ENCODE measurements at regions not wholly inside any gene's neighbourhood (a gene's known extent, or its start where the extent isn't known, plus 50 kb on each side); places are given as distances from the start of the nearest gene placed in this dataset.

DNA sequence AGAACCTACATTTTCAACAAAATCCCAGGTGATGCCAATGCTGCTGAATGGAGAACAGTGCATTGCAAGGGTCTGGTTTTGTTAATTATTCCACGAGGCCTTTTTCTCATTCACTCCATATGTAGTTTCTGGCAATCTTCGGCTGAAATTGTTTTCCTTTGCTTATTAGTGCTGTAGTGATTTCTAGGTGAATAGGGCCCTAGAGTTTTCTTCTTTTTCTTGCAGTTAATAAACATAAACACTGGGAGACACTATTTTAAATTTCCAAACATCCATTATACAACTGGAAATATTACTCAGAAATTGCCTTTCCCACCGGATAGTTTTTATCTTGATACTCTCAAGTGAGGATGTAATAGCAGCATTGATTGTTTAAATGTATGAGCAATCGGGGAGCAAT is 435.6 kb downstream of the XPNPEP1 start:
- Histone ChIP-seq H3K36me3 (ENCODE audit: insufficient read depth) (no peaks in the 10 kb centered on the region), H3K27me3 (ENCODE audit: insufficient read depth) (no peaks in the 10 kb centered on the region), H3K4me2 (no peak overlapping the region), H4K20me1 (replicated peaks; ENCODE audit: insufficient read depth) (no peaks in the 10 kb centered on the region), H3F3A (replicated peaks; ENCODE audit: low read depth) (no peaks in the 10 kb centered on the region), H3K4me1 (ENCODE audit: insufficient read depth) (no peaks in the 10 kb centered on the region), H3K27ac (ENCODE audit: low read depth) (no peak overlapping the region), H3K9me2 (ENCODE audit: insufficient read depth) (no peaks in the 10 kb centered on the region), H2AFZ (no peak overlapping the region), H3K4me3 (no peak overlapping the region), H3K79me2 (replicated peaks; ENCODE audit: insufficient read depth) (no peaks in the 10 kb centered on the region)
- no peak for DNase-seq (ENCODE audit: low spot score)
- no peaks in the 10 kb centered on the region for H3K36me3 Mint-ChIP-seq (ENCODE audit: low read depth)
- peaks cover 3% of the 10 kb centered on the region; the same call in 2 of the 3 replicates for H3K4me1 Mint-ChIP-seq
- peaks cover 2% of the 10 kb centered on the region for H3K27me3 Mint-ChIP-seq (ENCODE audit: insufficient read depth, low read depth, poor library complexity)
- ATAC-seq = no peak
- no peak for TF ChIP-seq NANOG (IDR thresholded peaks at IDR 0.05; ENCODE audit: borderline replicate concordance)
- no peak for TF ChIP-seq CREB1 (CRISPR knock-in tag; IDR thresholded peaks at IDR 0.05; ENCODE audit: low read depth)
- no peak for TF ChIP-seq ZNF331 (CRISPR knock-in tag; IDR thresholded peaks at IDR 0.05; ENCODE audit: low read depth)
- TF ChIP-seq, protein P1, sequence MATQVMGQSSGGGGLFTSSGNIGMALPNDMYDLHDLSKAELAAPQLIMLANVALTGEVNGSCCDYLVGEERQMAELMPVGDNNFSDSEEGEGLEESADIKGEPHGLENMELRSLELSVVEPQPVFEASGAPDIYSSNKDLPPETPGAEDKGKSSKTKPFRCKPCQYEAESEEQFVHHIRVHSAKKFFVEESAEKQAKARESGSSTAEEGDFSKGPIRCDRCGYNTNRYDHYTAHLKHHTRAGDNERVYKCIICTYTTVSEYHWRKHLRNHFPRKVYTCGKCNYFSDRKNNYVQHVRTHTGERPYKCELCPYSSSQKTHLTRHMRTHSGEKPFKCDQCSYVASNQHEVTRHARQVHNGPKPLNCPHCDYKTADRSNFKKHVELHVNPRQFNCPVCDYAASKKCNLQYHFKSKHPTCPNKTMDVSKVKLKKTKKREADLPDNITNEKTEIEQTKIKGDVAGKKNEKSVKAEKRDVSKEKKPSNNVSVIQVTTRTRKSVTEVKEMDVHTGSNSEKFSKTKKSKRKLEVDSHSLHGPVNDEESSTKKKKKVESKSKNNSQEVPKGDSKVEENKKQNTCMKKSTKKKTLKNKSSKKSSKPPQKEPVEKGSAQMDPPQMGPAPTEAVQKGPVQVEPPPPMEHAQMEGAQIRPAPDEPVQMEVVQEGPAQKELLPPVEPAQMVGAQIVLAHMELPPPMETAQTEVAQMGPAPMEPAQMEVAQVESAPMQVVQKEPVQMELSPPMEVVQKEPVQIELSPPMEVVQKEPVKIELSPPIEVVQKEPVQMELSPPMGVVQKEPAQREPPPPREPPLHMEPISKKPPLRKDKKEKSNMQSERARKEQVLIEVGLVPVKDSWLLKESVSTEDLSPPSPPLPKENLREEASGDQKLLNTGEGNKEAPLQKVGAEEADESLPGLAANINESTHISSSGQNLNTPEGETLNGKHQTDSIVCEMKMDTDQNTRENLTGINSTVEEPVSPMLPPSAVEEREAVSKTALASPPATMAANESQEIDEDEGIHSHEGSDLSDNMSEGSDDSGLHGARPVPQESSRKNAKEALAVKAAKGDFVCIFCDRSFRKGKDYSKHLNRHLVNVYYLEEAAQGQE (IDR thresholded peaks at IDR 0.05; ENCODE audit: unreplicated experiment) = no peak
- TF ChIP-seq POLR2AphosphoS5 (IDR thresholded peaks at IDR 0.05; ENCODE audit: low read depth) = no peak
- no peak for TF ChIP-seq JUNB (IDR thresholded peaks at IDR 0.05; ENCODE audit: unreplicated experiment)
- H3K9me3 Mint-ChIP-seq = peaks cover 3% of the 10 kb centered on the region; the same call in 2 of the 3 replicates
- no peak overlapping the region for H3K4me3 Mint-ChIP-seq
- H3K27ac Mint-ChIP-seq = no peak overlapping the region

DNA sequence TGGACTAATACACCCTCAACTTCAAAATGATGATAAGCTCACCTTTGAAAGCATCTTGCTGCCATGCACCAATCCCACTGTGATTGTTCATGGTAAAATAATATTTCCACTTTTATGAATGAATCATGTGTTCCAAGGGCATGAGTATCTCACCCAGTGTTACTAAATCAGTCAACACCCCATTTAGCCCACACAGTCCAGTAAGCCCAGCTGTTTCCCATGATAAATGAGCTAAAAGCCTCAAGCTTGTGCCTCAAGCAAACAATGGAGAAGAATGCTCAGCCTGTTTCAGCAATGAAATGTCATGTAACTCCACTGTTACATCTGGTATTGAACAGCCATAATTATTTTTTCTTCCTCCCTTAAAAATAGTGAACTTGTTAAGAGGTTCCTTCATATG is 442.5 kb downstream of the XPNPEP1 start:
- H3K4me1 ChIP-seq (ENCODE audit: insufficient read depth) = no peaks in the 10 kb centered on the region
- no peaks in the 10 kb centered on the region for H3K27me3 ChIP-seq (ENCODE audit: insufficient read depth)
- H3K27ac Mint-ChIP-seq = no peak overlapping the region
- no peaks in the 10 kb centered on the region for H3K79me2 ChIP-seq (replicated peaks; ENCODE audit: insufficient read depth)
- H3K4me2 ChIP-seq = no peak overlapping the region
- H3K27me3 Mint-ChIP-seq (ENCODE audit: insufficient read depth, low read depth, poor library complexity) = no peaks in the 10 kb centered on the region
- H3K27ac ChIP-seq (ENCODE audit: low read depth) = no peak overlapping the region
- no peaks in the 10 kb centered on the region for H3K36me3 ChIP-seq (ENCODE audit: insufficient read depth)
- H3F3A ChIP-seq (replicated peaks; ENCODE audit: low read depth) = no peaks in the 10 kb centered on the region
- H3K9me2 ChIP-seq (ENCODE audit: insufficient read depth) = no peaks in the 10 kb centered on the region
- no peaks in the 10 kb centered on the region for H3K9me3 Mint-ChIP-seq
- H3K36me3 Mint-ChIP-seq (ENCODE audit: low read depth) = no peaks in the 10 kb centered on the region
- no peak overlapping the region for H3K4me3 ChIP-seq
- DNase-seq (ENCODE audit: low spot score) = no peak
- no peak for TF ChIP-seq NANOG (IDR thresholded peaks at IDR 0.05; ENCODE audit: borderline replicate concordance)
- TF ChIP-seq CREB1 (CRISPR knock-in tag; IDR thresholded peaks at IDR 0.05; ENCODE audit: low read depth) = no peak
- TF ChIP-seq EZH2 (IDR thresholded peaks at IDR 0.05; ENCODE audit: low read depth, unreplicated experiment) = no peak
- no peak for TF ChIP-seq POLR2AphosphoS5 (IDR thresholded peaks at IDR 0.05; ENCODE audit: low read depth)
- TF ChIP-seq, protein P2, sequence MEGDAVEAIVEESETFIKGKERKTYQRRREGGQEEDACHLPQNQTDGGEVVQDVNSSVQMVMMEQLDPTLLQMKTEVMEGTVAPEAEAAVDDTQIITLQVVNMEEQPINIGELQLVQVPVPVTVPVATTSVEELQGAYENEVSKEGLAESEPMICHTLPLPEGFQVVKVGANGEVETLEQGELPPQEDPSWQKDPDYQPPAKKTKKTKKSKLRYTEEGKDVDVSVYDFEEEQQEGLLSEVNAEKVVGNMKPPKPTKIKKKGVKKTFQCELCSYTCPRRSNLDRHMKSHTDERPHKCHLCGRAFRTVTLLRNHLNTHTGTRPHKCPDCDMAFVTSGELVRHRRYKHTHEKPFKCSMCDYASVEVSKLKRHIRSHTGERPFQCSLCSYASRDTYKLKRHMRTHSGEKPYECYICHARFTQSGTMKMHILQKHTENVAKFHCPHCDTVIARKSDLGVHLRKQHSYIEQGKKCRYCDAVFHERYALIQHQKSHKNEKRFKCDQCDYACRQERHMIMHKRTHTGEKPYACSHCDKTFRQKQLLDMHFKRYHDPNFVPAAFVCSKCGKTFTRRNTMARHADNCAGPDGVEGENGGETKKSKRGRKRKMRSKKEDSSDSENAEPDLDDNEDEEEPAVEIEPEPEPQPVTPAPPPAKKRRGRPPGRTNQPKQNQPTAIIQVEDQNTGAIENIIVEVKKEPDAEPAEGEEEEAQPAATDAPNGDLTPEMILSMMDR (conservative IDR thresholded peaks at IDR 0.05; ENCODE audit: low read depth in 2 of 2) = no peak
- TF ChIP-seq ZNF331 (CRISPR knock-in tag; IDR thresholded peaks at IDR 0.05; ENCODE audit: low read depth) = no peak
- TF ChIP-seq ZNF114 (CRISPR knock-in tag; IDR thresholded peaks at IDR 0.05) = no peak
- no peak overlapping the region for H3K4me3 Mint-ChIP-seq
- no peak overlapping the region for H2AFZ ChIP-seq
- H4K20me1 ChIP-seq (replicated peaks; ENCODE audit: insufficient read depth) = no peaks in the 10 kb centered on the region
- no peak for ATAC-seq
- H3K4me1 Mint-ChIP-seq = peaks cover 5% of the 10 kb centered on the region; the same call in 2 of the 3 replicates

Measured in GM23338 (cell line).